WTC11 (cell line): ENCODE measurements at regions not wholly inside any gene's neighbourhood (a gene's known extent, or its start where the extent isn't known, plus 50 kb on each side); places are given as distances from the start of the nearest gene placed in this dataset.

ENCODE experiments used
- ATAC-seq: fragments of 200-7000 bp; cut with Tn5 transposase; 2 replicates; pipeline ENCODE4 v1.10.0; 2021; ENCODE audit warnings: mild to moderate bottlenecking, moderate library complexity
- CTCF ChIA-PET: fragments of 300-600 bp; sonication (Branson Sonifier 250); formaldehyde crosslinking; loops from one replicate; lab custom pipeline; 2021; ENCODE audit warnings: antibody characterized with exemption; lab: Charles Lee
- POLR2A ChIA-PET: fragments of 350-600 bp; sonication (Branson Sonifier 250); formaldehyde crosslinking; loops from one replicate; lab custom pipeline; 2021; ENCODE audit warnings: antibody characterized with exemption; lab: Charles Lee
- DNase-seq: peaks from one replicate; pipeline ENCODE4 v3.0.0; 2021; ENCODE audit warnings: low spot score
- H3K27ac Mint-ChIP-seq: 2 replicates; pipeline ENCODE4 v1.8.0; 2021; ENCODE audit warnings: mixed read lengths
- H3K27me3 Mint-ChIP-seq: 2 replicates; pipeline ENCODE4 v1.8.0; 2021; ENCODE audit warnings: low read depth, mild to moderate bottlenecking, moderate library complexity, mixed read lengths
- H3K36me3 Mint-ChIP-seq: 2 replicates; pipeline ENCODE4 v1.8.0; 2021; ENCODE audit warnings: mixed read lengths
- H3K4me1 Mint-ChIP-seq: 2 replicates; pipeline ENCODE4 v1.8.0; 2022; ENCODE audit warnings: mixed read lengths
- H3K4me3 Mint-ChIP-seq: 2 replicates; pipeline ENCODE4 v1.8.0; 2021; ENCODE audit warnings: mild to moderate bottlenecking, moderate library complexity, mixed read lengths
- H3K9me3 Mint-ChIP-seq: 2 replicates; pipeline ENCODE4 v1.8.0; 2021; ENCODE audit warnings: mixed read lengths
- EMX1 ChIP-seq: fragments of 250-450 bp; sonication (Bioruptor Pico); IDR thresholded peaks from 2 replicates; pipeline ENCODE4 v1.8.0; 2021; ENCODE audit warnings: mild to moderate bottlenecking
- ESRRA ChIP-seq: sonication (generic); formaldehyde crosslinking; IDR thresholded peaks from 2 replicates; pipeline ENCODE4 v1.8.1; 2022; ENCODE audit warnings: mild to moderate bottlenecking, missing genetic modification reagents, borderline replicate concordance
- GRHL2 ChIP-seq: fragments of 250-450 bp; sonication (Bioruptor Pico); IDR thresholded peaks from 2 replicates; pipeline ENCODE4 v1.8.0; 2022; ENCODE audit warnings: mild to moderate bottlenecking, moderate library complexity; ENCODE audit not compliant: insufficient replicate concordance, severe bottlenecking
- HMGA2 ChIP-seq: fragments of 250-450 bp; sonication (Bioruptor Pico); IDR thresholded peaks from 2 replicates; pipeline ENCODE4 v1.4.0; 2021; ENCODE audit warnings: mild to moderate bottlenecking, moderate library complexity
- MYBL2 ChIP-seq: sonication (generic); formaldehyde crosslinking; IDR thresholded peaks from 2 replicates; pipeline ENCODE4 v1.8.1; 2023; ENCODE audit warnings: mild to moderate bottlenecking, moderate library complexity, missing genetic modification reagents
- SP1 ChIP-seq: sonication (generic); formaldehyde crosslinking; conservative IDR thresholded peaks from 2 replicates; pipeline ENCODE4 v1.8.1; 2022; ENCODE audit warnings: missing genetic modification reagents
- TP53 ChIP-seq: sonication (generic); formaldehyde crosslinking; IDR thresholded peaks from 2 replicates; pipeline ENCODE4 v1.8.1; 2023; ENCODE audit warnings: mild to moderate bottlenecking, missing genetic modification reagents
- ZBTB21 ChIP-seq: sonication (generic); formaldehyde crosslinking; IDR thresholded peaks from 2 replicates; pipeline ENCODE4 v1.8.1; 2023; ENCODE audit warnings: mild to moderate bottlenecking, missing genetic modification reagents, borderline replicate concordance
- ZNF121 ChIP-seq: sonication (generic); formaldehyde crosslinking; IDR thresholded peaks from 2 replicates; pipeline ENCODE4 v1.8.0; 2023; ENCODE audit warnings: missing genetic modification reagents
- TF ChIP-seq, protein P1 (sequence below): sonication (generic); formaldehyde crosslinking; IDR thresholded peaks from 2 replicates; pipeline ENCODE4 v1.8.1; 2023; ENCODE audit warnings: mild to moderate bottlenecking, moderate library complexity, missing genetic modification reagents
- TF ChIP-seq, protein P2 (sequence below): sonication (generic); formaldehyde crosslinking; IDR thresholded peaks from 2 replicates; pipeline ENCODE4 v1.8.1; 2023; ENCODE audit warnings: mild to moderate bottlenecking, missing genetic modification reagents, moderate library complexity
- TF ChIP-seq, protein P3 (sequence below): sonication (generic); formaldehyde crosslinking; IDR thresholded peaks from 2 replicates; pipeline ENCODE4 v1.8.1; 2022; ENCODE audit warnings: low read depth, missing genetic modification reagents, borderline replicate concordance
- TF ChIP-seq, protein P4 (sequence below): fragments of 250-450 bp; sonication (Bioruptor Pico); IDR thresholded peaks from 2 replicates; pipeline ENCODE4 v1.9.0; 2021; ENCODE audit warnings: mild to moderate bottlenecking
- TF ChIP-seq, protein P5 (sequence below): sonication (generic); formaldehyde crosslinking; IDR thresholded peaks from 2 replicates; pipeline ENCODE4 v1.8.0; 2023; ENCODE audit warnings: mild to moderate bottlenecking, missing genetic modification reagents
- TF ChIP-seq, protein P6 (sequence below): fragments of 250-450 bp; sonication (Bioruptor Pico); IDR thresholded peaks from 2 replicates; pipeline ENCODE4 v1.9.0; 2021; ENCODE audit warnings: moderate library complexity, mild to moderate bottlenecking, inconsistent platforms, borderline replicate concordance
- TF ChIP-seq, protein P7 (sequence below): sonication (generic); formaldehyde crosslinking; IDR thresholded peaks from 2 replicates; pipeline ENCODE4 v1.8.1; 2023; ENCODE audit warnings: mild to moderate bottlenecking, missing genetic modification reagents
- TF ChIP-seq, protein P8 (sequence below): sonication (generic); formaldehyde crosslinking; IDR thresholded peaks from 2 replicates; pipeline ENCODE4 v1.8.0; 2022; ENCODE audit warnings: mild to moderate bottlenecking, missing genetic modification reagents
- TF ChIP-seq, protein P9 (sequence below): sonication (generic); formaldehyde crosslinking; conservative IDR thresholded peaks from 2 replicates; pipeline ENCODE4 v1.8.1; 2023; ENCODE audit warnings: mild to moderate bottlenecking, low read depth, missing genetic modification reagents, moderate library complexity
- TF ChIP-seq, protein P10 (sequence below): fragments of 250-450 bp; sonication (Bioruptor Pico); IDR thresholded peaks from 2 replicates; pipeline ENCODE4 v2.1.2; 2022; ENCODE audit warnings: mild to moderate bottlenecking, moderate library complexity

DNA sequence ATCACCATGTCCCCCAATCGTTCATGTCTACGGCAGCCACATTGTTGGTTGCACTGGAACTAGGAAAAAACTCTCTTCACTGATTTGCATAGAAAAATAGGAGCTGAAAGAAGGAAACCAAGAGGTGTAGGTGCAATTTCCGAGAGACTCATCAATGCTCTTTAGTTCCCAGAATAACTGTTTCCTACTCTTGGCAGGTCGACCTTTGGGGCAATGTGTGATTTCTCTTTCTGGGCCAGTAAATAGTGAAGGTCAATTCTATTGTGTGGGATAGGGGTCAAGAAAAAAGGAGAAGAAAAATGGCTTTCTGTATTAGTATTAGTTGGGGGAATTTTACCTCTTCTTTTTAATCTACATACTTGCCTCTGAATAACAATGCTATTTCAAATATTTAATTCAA, 55.9 kb upstream of the PDE5A start:
- no peaks in the 10 kb centered on the region for H3K36me3 Mint-ChIP-seq
- peaks cover 3% of the 10 kb centered on the region for H3K9me3 Mint-ChIP-seq
- peaks cover 11% of the 10 kb centered on the region for H3K4me1 Mint-ChIP-seq
- ChIA-PET CTCF (no interaction called here), POLR2A (no interaction called here)
- TF ChIP-seq, protein P1, sequence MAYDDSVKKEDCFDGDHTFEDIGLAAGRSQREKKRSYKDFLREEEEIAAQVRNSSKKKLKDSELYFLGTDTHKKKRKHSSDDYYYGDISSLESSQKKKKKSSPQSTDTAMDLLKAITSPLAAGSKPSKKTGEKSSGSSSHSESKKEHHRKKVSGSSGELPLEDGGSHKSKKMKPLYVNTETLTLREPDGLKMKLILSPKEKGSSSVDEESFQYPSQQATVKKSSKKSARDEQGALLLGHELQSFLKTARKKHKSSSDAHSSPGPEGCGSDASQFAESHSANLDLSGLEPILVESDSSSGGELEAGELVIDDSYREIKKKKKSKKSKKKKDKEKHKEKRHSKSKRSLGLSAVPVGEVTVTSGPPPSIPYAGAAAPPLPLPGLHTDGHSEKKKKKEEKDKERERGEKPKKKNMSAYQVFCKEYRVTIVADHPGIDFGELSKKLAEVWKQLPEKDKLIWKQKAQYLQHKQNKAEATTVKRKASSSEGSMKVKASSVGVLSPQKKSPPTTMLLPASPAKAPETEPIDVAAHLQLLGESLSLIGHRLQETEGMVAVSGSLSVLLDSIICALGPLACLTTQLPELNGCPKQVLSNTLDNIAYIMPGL = no peak
- TF ChIP-seq SP1 (CRISPR knock-in tag) (no peak), ZBTB21 (CRISPR knock-in tag) (no peak), EMX1 (CRISPR knock-in tag) (no peak), MYBL2 (CRISPR knock-in tag) (no peak), GRHL2 (no peak), TP53 (CRISPR knock-in tag) (no peak), ESRRA (no peak), HMGA2 (CRISPR knock-in tag) (no peak), ZNF121 (CRISPR knock-in tag) (no peak)
- TF ChIP-seq, protein P2, sequence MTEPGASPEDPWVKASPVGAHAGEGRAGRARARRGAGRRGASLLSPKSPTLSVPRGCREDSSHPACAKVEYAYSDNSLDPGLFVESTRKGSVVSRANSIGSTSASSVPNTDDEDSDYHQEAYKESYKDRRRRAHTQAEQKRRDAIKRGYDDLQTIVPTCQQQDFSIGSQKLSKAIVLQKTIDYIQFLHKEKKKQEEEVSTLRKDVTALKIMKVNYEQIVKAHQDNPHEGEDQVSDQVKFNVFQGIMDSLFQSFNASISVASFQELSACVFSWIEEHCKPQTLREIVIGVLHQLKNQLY = no peak
- TF ChIP-seq, protein P3, sequence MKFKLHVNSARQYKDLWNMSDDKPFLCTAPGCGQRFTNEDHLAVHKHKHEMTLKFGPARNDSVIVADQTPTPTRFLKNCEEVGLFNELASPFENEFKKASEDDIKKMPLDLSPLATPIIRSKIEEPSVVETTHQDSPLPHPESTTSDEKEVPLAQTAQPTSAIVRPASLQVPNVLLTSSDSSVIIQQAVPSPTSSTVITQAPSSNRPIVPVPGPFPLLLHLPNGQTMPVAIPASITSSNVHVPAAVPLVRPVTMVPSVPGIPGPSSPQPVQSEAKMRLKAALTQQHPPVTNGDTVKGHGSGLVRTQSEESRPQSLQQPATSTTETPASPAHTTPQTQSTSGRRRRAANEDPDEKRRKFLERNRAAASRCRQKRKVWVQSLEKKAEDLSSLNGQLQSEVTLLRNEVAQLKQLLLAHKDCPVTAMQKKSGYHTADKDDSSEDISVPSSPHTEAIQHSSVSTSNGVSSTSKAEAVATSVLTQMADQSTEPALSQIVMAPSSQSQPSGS = no peak
- TF ChIP-seq, protein P4, sequence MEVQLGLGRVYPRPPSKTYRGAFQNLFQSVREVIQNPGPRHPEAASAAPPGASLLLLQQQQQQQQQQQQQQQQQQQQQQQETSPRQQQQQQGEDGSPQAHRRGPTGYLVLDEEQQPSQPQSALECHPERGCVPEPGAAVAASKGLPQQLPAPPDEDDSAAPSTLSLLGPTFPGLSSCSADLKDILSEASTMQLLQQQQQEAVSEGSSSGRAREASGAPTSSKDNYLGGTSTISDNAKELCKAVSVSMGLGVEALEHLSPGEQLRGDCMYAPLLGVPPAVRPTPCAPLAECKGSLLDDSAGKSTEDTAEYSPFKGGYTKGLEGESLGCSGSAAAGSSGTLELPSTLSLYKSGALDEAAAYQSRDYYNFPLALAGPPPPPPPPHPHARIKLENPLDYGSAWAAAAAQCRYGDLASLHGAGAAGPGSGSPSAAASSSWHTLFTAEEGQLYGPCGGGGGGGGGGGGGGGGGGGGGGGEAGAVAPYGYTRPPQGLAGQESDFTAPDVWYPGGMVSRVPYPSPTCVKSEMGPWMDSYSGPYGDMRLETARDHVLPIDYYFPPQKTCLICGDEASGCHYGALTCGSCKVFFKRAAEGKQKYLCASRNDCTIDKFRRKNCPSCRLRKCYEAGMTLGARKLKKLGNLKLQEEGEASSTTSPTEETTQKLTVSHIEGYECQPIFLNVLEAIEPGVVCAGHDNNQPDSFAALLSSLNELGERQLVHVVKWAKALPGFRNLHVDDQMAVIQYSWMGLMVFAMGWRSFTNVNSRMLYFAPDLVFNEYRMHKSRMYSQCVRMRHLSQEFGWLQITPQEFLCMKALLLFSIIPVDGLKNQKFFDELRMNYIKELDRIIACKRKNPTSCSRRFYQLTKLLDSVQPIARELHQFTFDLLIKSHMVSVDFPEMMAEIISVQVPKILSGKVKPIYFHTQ (CRISPR knock-in tag) = no peak
- TF ChIP-seq, protein P5, sequence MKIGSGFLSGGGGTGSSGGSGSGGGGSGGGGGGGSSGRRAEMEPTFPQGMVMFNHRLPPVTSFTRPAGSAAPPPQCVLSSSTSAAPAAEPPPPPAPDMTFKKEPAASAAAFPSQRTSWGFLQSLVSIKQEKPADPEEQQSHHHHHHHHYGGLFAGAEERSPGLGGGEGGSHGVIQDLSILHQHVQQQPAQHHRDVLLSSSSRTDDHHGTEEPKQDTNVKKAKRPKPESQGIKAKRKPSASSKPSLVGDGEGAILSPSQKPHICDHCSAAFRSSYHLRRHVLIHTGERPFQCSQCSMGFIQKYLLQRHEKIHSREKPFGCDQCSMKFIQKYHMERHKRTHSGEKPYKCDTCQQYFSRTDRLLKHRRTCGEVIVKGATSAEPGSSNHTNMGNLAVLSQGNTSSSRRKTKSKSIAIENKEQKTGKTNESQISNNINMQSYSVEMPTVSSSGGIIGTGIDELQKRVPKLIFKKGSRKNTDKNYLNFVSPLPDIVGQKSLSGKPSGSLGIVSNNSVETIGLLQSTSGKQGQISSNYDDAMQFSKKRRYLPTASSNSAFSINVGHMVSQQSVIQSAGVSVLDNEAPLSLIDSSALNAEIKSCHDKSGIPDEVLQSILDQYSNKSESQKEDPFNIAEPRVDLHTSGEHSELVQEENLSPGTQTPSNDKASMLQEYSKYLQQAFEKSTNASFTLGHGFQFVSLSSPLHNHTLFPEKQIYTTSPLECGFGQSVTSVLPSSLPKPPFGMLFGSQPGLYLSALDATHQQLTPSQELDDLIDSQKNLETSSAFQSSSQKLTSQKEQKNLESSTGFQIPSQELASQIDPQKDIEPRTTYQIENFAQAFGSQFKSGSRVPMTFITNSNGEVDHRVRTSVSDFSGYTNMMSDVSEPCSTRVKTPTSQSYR (CRISPR knock-in tag) = no peak
- TF ChIP-seq, protein P6, sequence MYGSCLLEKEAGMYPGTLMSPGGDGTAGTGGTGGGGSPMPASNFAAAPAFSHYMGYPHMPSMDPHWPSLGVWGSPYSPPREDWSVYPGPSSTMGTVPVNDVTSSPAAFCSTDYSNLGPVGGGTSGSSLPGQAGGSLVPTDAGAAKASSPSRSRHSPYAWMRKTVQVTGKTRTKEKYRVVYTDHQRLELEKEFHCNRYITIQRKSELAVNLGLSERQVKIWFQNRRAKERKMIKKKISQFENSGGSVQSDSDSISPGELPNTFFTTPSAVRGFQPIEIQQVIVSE (CRISPR knock-in tag) = no peak
- TF ChIP-seq, protein P7, sequence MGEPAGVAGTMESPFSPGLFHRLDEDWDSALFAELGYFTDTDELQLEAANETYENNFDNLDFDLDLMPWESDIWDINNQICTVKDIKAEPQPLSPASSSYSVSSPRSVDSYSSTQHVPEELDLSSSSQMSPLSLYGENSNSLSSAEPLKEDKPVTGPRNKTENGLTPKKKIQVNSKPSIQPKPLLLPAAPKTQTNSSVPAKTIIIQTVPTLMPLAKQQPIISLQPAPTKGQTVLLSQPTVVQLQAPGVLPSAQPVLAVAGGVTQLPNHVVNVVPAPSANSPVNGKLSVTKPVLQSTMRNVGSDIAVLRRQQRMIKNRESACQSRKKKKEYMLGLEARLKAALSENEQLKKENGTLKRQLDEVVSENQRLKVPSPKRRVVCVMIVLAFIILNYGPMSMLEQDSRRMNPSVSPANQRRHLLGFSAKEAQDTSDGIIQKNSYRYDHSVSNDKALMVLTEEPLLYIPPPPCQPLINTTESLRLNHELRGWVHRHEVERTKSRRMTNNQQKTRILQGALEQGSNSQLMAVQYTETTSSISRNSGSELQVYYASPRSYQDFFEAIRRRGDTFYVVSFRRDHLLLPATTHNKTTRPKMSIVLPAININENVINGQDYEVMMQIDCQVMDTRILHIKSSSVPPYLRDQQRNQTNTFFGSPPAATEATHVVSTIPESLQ (CRISPR knock-in tag) = no peak
- TF ChIP-seq, protein P8, sequence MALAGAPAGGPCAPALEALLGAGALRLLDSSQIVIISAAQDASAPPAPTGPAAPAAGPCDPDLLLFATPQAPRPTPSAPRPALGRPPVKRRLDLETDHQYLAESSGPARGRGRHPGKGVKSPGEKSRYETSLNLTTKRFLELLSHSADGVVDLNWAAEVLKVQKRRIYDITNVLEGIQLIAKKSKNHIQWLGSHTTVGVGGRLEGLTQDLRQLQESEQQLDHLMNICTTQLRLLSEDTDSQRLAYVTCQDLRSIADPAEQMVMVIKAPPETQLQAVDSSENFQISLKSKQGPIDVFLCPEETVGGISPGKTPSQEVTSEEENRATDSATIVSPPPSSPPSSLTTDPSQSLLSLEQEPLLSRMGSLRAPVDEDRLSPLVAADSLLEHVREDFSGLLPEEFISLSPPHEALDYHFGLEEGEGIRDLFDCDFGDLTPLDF (CRISPR knock-in tag) = no peak
- TF ChIP-seq, protein P9, sequence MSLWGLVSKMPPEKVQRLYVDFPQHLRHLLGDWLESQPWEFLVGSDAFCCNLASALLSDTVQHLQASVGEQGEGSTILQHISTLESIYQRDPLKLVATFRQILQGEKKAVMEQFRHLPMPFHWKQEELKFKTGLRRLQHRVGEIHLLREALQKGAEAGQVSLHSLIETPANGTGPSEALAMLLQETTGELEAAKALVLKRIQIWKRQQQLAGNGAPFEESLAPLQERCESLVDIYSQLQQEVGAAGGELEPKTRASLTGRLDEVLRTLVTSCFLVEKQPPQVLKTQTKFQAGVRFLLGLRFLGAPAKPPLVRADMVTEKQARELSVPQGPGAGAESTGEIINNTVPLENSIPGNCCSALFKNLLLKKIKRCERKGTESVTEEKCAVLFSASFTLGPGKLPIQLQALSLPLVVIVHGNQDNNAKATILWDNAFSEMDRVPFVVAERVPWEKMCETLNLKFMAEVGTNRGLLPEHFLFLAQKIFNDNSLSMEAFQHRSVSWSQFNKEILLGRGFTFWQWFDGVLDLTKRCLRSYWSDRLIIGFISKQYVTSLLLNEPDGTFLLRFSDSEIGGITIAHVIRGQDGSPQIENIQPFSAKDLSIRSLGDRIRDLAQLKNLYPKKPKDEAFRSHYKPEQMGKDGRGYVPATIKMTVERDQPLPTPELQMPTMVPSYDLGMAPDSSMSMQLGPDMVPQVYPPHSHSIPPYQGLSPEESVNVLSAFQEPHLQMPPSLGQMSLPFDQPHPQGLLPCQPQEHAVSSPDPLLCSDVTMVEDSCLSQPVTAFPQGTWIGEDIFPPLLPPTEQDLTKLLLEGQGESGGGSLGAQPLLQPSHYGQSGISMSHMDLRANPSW (CRISPR knock-in tag) = no peak
- TF ChIP-seq, protein P10, sequence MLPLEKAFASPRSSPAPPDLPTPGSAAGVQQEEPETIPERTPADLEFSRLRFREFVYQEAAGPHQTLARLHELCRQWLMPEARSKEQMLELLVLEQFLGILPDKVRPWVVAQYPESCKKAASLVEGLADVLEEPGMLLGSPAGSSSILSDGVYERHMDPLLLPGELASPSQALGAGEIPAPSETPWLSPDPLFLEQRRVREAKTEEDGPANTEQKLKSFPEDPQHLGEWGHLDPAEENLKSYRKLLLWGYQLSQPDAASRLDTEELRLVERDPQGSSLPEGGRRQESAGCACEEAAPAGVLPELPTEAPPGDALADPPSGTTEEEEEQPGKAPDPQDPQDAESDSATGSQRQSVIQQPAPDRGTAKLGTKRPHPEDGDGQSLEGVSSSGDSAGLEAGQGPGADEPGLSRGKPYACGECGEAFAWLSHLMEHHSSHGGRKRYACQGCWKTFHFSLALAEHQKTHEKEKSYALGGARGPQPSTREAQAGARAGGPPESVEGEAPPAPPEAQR (CRISPR knock-in tag) = no peak
- no peaks in the 10 kb centered on the region for H3K27me3 Mint-ChIP-seq
- H3K27ac Mint-ChIP-seq = no peak overlapping the region
- ATAC-seq (no peak), DNase-seq (no peak)
- H3K4me3 Mint-ChIP-seq = no peak overlapping the region
